Heart right ventricle (tissue), 16 donors: ENCODE measurements at regions not wholly inside any gene's neighbourhood (a gene's known extent, or its start where the extent isn't known, plus 50 kb on each side); places are given as distances from the start of the nearest gene placed in this dataset.
"Not testable (repeated sequence)": the region's sequence is repeated elsewhere in the genome, so short reads cannot be mapped to it uniquely, and the experiment has no call there.

ENCODE experiments used
- ATAC-seq, 8 donors: fragments of 200-7000 bp; cut with Tn5 transposase; one replicate each; pipeline ENCODE4 v1.9.1; 2020; ENCODE audit warnings: mild to moderate bottlenecking in 8 of 8, moderate library complexity in 8 of 8, moderate number of reproducible peaks in 1 of 8
- DNase-seq, 2 donors: peaks; one replicate each; pipeline ENCODE4 v3.0.0-alpha.2; 2020
- H3K27ac ChIP-seq, 10 donors: fragments of 200-600 bp; sonication (generic) in 2 of 10; one replicate each; pipeline versions ENCODE4 v1.5.0 to v1.8.0; 2020 to 2022; ENCODE audit warnings: mild to moderate bottlenecking in 3 of 10
- H3K27me3 ChIP-seq, 7 donors: fragments of 200-600 bp; one replicate each; pipeline ENCODE4 v1.8.0; 2021 to 2022; ENCODE audit warnings: mild to moderate bottlenecking in 2 of 7
- H3K36me3 ChIP-seq, 9 donors: fragments of 200-600 bp; sonication (generic) in 1 of 9; one replicate each; pipeline versions ENCODE4 v1.5.0 to v1.8.0; 2020 to 2022; ENCODE audit warnings: mild to moderate bottlenecking in 2 of 9
- H3K4me1 ChIP-seq, 9 donors: fragments of 200-600 bp; sonication (generic) in 1 of 9; one replicate each; pipeline versions ENCODE4 v1.5.0 to v1.8.0; 2020 to 2022; ENCODE audit warnings: mild to moderate bottlenecking in 4 of 9
- H3K4me3 ChIP-seq, 10 donors: fragments of 200-600 bp; sonication (generic) in 2 of 10; one replicate each; pipeline versions ENCODE4 v1.5.0 to v1.8.0; 2020 to 2022; ENCODE audit warnings: mild to moderate bottlenecking in 7 of 10, moderate library complexity in 2 of 10
- H3K9me3 ChIP-seq, 11 donors: fragments of 200-600 bp in 10 of 11; sonication (generic) in 2 of 11; one replicate each; pipeline versions ENCODE4 v1.5.0 to v1.8.0; 2013 to 2022; ENCODE audit warnings: mild to moderate bottlenecking in 2 of 11, control low read depth in 1 of 11, moderate library complexity in 1 of 11
- CTCF ChIP-seq, 9 donors: fragments of 200-600 bp; sonication (generic) in 2 of 9; IDR thresholded peaks; one replicate each; pipeline versions ENCODE4 v1.5.0 to v1.8.0; 2021 to 2022; ENCODE audit warnings: antibody characterized with exemption in 9 of 9, mild to moderate bottlenecking in 5 of 9, moderate library complexity in 1 of 9
- WGBS, 2 donors: extraction: QIAGEN DNeasy Blood & Tissue Kit; methylation state at CpG; one replicate each; pipeline ENCODE4 v1.1.7; 2013; ENCODE audit warnings: inconsistent platforms in 1 of 2; 5-methylcytosine and 5-hydroxymethylcytosine counted together
- intact Hi-C, 10 donors: fragments of 100-400 bp; cut with DNase I; formaldehyde crosslinking; loops; one replicate each; pipeline versions ENCODE4 v1.11.1 to v1.14.2; 2022
- donor health status: Arrhythmogenic right ventricular cardiomyopathy.
- donor health status: ischemic (EF 13 %, LVEDD 7.1; RV severe dilation, severe dysfunction).
- donor health status: healthy with polysubstance abuse.
- donor health status: DM: no; HTN: yes; CAD: no.
- donor health status: DM: no; HTN: no; CAD: no.
- donor health status: ischemic (EF 25% LVEDD 6.9; RV normal size, moderate dysfunction).
- donor health status: ischemic (EF 25% LVEDD 5.7; RV mildly dilated, moderate dysfunction).
- donor health status: healthy.
- donor health status: DM: yes; HTN: yes; CAD: no.
- donor health status: Ischemic cardiomyopathy.
- donor health status: ischemic (EF 35%, LVEDD 5.7; RV mildly dilated, moderate dysfunction).
- donor health status: nonischemic (EF 11% LVEDD 7.7; RV severe dilation, severe dysfunction).
- donor health status: DM: yes; HTN: yes; CAD: no.
- donor health status: PGD.
- donor health status: ischemic (EF 29% LVEDD 5.4; RV normal size, mild dysfunction).
- donor health status: nonischemic (EF 23%, LVEDD 6.1; RV moderate dilation, normal function).

- Histone ChIP-seq H3K27ac (no peak overlapping the region), H3K9me3 (peaks cover 0 to 32% (median 10%) of the 10 kb centered on the region in 11 donors), H3K36me3 (no peaks in the 10 kb centered on the region), H3K4me1 (no peaks in the 10 kb centered on the region), H3K4me3 (no peak overlapping the region), H3K27me3 (no peaks in the 10 kb centered on the region)
- ATAC-seq (no peak), DNase-seq (no peak)
- intact Hi-C loops: no loop called here
- no peak for TF ChIP-seq CTCF (IDR thresholded peaks at IDR 0.05)
- WGBS, 2 donors: 84 to 88% methylated on average over 1 of the region's 1 CpG
Observed at GRCh38 chr7:123327661-123328060, 127.9 kb upstream of the SLC13A1 start.

- Histone ChIP-seq H3K27ac (no peak overlapping the region), H3K4me3 (no peak overlapping the region), H3K27me3 (no peaks in the 10 kb centered on the region), H3K36me3 (no peaks in the 10 kb centered on the region), H3K4me1 (no peaks in the 10 kb centered on the region), H3K9me3 (peaks cover 0 to 36% (median 11%) of the 10 kb centered on the region in 11 donors)
- 55 to 71% methylated on average over 2 of the region's 2 CpGs for WGBS, 2 donors
- no peak for DNase-seq
- no peak for TF ChIP-seq CTCF (IDR thresholded peaks at IDR 0.05)
- ATAC-seq: no peak
- intact Hi-C loops: no loop called here
Observed at GRCh38 chr7:123324283-123324682, 124.5 kb upstream of the SLC13A1 start.

GRCh38 chr7:123323689-123324088 is 123.9 kb upstream of the SLC13A1 start:
- TF ChIP-seq CTCF (IDR thresholded peaks at IDR 0.05): no peak
- DNase-seq: no peak
- Histone ChIP-seq H3K4me3 (no peak overlapping the region), H3K27me3 (no peaks in the 10 kb centered on the region), H3K4me1 (no peaks in the 10 kb centered on the region), H3K9me3 (peaks cover 0 to 36% (median 11%) of the 10 kb centered on the region in 11 donors), H3K36me3 (no peaks in the 10 kb centered on the region), H3K27ac (no peak overlapping the region)
- no peak for ATAC-seq
- intact Hi-C loops: no loop called here

GRCh38 chr7:123321578-123321977 is 121.8 kb upstream of the SLC13A1 start:
- H3K36me3 ChIP-seq, DNase-seq, H3K27ac ChIP-seq, intact Hi-C loops, H3K27me3 ChIP-seq, H3K4me1 ChIP-seq, H3K4me3 ChIP-seq, ATAC-seq: not testable (repeated sequence)
- 83 to 85% methylated on average over 5 of the region's 5 CpGs for WGBS, 2 donors
- H3K9me3 ChIP-seq: peaks cover 0 to 36% (median 11%) of the 10 kb centered on the region in 11 donors

GRCh38 chr7:123319911-123320310 is 120.1 kb upstream of the SLC13A1 start:
- TF ChIP-seq CTCF (IDR thresholded peaks at IDR 0.05): no peak

More at GRCh38 chr7:123319911-123320310, 120.1 kb upstream of the SLC13A1 start:
- no peaks in the 10 kb centered on the region for H3K4me1 ChIP-seq
- ATAC-seq (no peak), DNase-seq (no peak)
- H3K27me3 ChIP-seq: no peaks in the 10 kb centered on the region
- intact Hi-C loops: loop anchor here in 1 of 10 donors (5.0 kb wide), 1 partner anchor 953 kb away; no protein-coding TSS in a partner anchor
- 84 to 92% methylated on average over 3 of the region's 3 CpGs for WGBS, 2 donors
- H3K27ac ChIP-seq: no peak overlapping the region
- no peaks in the 10 kb centered on the region for H3K36me3 ChIP-seq
- no peak overlapping the region for H3K4me3 ChIP-seq
- H3K9me3 ChIP-seq: peaks cover 0 to 36% (median 11%) of the 10 kb centered on the region in 11 donors
